ENCODE measurements at regions not wholly inside any gene's neighbourhood (a gene's known extent, or its start where the extent isn't known, plus 50 kb on each side); places are given as distances from the start of the nearest gene placed in this dataset.
"Not testable (repeated sequence)": the region's sequence is repeated elsewhere in the genome, so short reads cannot be mapped to it uniquely, and the experiment has no call there.

DNA sequence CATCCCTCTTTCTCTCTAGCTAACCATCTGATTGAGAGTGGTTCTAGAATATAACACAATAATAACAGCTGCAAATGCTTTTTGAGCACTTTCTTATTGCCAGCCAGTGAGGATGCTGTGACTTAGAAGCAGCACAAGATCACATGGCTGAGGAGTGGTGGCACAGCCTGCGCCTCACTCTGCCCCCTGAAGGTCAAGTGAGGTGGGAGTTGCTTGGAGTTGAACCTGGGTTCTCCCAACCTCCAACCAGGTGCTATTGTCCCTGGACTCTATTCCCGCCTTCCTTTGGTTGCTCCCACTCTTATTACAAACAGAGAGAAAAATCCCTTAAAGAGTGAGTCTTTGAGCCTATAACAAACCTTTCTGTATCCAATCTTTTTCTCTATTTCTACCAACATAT lies 280.3 kb upstream of the PODXL start:
- Histone ChIP-seq H3K4me1 (no peaks in the 10 kb centered on the region), H3K9me3 (no peaks in the 10 kb centered on the region), H3K4me3 (no peak overlapping the region), H3K27me3 (peaks cover 0 to 29% of the 10 kb centered on the region in 2 donors), H3K36me3 (no peaks in the 10 kb centered on the region), H3K27ac (no peak overlapping the region)
- TF ChIP-seq CTCF (IDR thresholded peaks at IDR 0.05), result no peak
- intact Hi-C loops (cut with DNase I; ENCODE audit: low total_unique reads), result no loop called here
- DNase-seq, result no peak

DNA sequence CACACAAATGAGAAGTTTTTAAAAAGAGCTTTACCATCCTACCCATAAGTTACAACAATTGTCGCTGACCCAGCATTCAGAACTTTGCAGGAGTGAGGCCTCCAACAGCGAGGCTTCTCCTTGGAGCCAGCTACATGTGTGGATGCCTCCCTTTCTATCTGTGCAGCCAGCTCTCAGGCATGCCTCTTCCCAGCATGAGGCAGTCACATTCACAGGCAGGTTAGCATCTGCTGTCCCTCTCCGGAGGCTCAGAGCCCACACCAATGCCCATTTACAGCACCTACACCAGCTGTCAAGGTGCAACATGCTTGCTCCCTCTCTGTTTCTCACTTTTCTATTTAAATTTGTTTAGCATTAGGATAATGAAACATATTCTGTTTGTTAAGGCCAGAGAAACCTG lies 278.7 kb upstream of the PODXL start:
- no peak overlapping the region for H3K27ac ChIP-seq
- no peak overlapping the region for H3K4me3 ChIP-seq
- no peaks in the 10 kb centered on the region for H3K9me3 ChIP-seq
- H3K27me3 ChIP-seq, result peaks cover 0 to 39% of the 10 kb centered on the region in 2 donors
- no peak for TF ChIP-seq CTCF (IDR thresholded peaks at IDR 0.05)
- no peaks in the 10 kb centered on the region for H3K4me1 ChIP-seq
- intact Hi-C loops (cut with DNase I; ENCODE audit: low total_unique reads), result no loop called here
- H3K36me3 ChIP-seq, result no peaks in the 10 kb centered on the region
- no peak for DNase-seq

DNA sequence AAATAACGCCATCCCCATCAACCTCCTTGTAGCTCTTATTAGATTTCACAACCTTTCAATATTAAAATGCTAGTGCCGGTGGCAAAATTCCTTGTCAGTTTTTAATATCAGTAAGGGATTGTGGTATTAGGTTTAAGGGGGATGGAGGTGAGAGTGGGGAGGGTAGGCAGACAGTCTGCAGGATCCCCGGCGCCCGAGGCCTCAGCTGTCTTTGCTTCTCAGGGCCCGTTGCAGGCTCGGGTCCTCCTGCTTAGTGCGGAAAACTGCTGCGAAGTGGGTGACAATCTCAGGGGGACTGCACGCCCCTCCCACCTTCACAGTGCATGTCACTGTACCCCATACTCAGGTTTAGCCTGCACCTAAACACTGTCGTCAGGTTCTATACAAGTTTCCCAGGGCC lies 274.3 kb upstream of the PODXL start:
- peaks cover 0 to 49% of the 10 kb centered on the region in 2 donors for H3K27me3 ChIP-seq
- H3K4me1 ChIP-seq, result no peaks in the 10 kb centered on the region
- H3K4me3 ChIP-seq, result no peak overlapping the region
- no peaks in the 10 kb centered on the region for H3K9me3 ChIP-seq
- TF ChIP-seq CTCF (IDR thresholded peaks at IDR 0.05), result no peak
- no peak for DNase-seq
- no peaks in the 10 kb centered on the region for H3K36me3 ChIP-seq
- intact Hi-C loops (cut with DNase I; ENCODE audit: low total_unique reads), result no loop called here
- no peak overlapping the region for H3K27ac ChIP-seq

DNA sequence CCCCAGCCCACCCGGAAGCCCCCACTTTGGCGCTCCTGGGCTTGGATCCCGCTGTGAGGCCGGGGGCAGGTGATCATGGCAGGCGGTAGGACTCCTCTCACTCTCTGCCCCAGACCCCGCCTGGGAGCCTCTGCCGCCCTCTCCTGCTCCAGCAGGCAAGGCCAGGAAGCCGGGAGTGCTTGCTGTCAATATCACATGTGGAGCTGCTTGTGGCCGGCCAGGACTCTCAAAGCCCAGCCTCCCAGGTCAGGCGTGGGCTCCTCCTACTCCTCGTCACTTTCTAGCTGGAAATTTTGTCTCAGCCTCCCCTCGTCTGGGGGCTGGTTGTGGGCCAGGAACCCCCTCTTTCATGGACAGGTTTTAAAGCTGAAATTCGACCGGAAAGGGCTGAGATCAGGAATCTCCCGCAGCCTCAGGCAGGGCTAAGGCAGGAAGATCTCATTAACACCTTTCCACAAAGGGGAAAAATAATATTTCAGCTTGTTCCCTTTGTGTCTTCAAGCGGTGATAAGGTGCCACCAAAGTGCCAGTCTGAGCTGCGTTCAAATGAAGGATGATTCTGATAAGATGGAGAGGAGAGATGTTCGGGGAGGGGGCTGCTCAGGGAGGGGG lies 273.6 kb upstream of the PODXL start:
- no peak for DNase-seq
- intact Hi-C loops (cut with DNase I; ENCODE audit: low total_unique reads), result no loop called here
- Histone ChIP-seq H3K36me3 (no peaks in the 10 kb centered on the region), H3K27ac (no peak overlapping the region), H3K4me1 (no peaks in the 10 kb centered on the region), H3K9me3 (no peaks in the 10 kb centered on the region), H3K27me3 (peaks cover 0 to 46% of the 10 kb centered on the region in 2 donors), H3K4me3 (no peak overlapping the region)
- no peak for TF ChIP-seq CTCF (IDR thresholded peaks at IDR 0.05)

- peaks cover 0 to 31% of the 10 kb centered on the region in 2 donors for H3K27me3 ChIP-seq
- H3K4me3 ChIP-seq, result no peak overlapping the region
- H3K36me3 ChIP-seq, result no peaks in the 10 kb centered on the region
- H3K27ac ChIP-seq, result no peak overlapping the region
- H3K4me1 ChIP-seq, result no peaks in the 10 kb centered on the region
- no peak for DNase-seq
- intact Hi-C loops (cut with DNase I; ENCODE audit: low total_unique reads), result no loop called here
- no peaks in the 10 kb centered on the region for H3K9me3 ChIP-seq
- TF ChIP-seq CTCF (IDR thresholded peaks at IDR 0.05), result no peak
Measured at GRCh38 chr7:131827421-131827820, 271.0 kb upstream of the PODXL start.

DNA sequence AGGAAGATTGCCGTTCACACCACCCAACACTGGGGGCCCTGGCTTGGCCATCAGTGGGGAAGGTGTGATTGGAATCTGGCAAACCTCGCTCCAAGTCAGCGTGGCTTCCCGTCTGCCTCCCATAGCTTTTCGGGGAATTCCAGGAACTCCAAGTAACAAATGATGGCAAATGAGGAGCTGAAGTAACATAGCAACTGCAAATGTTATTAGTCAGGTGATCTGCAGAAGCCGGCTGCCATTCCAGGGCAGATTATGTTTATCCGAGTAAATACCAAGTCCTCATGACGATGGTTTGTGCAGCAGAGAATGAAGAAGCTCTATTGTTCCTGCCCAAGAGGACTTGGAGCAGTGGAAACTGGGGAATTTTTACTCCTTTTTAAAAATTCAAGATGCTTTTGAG lies 270.5 kb upstream of the PODXL start:
- Histone ChIP-seq H3K36me3 (no peaks in the 10 kb centered on the region), H3K4me3 (no peak overlapping the region), H3K27me3 (peaks cover 0 to 27% of the 10 kb centered on the region in 2 donors), H3K9me3 (no peaks in the 10 kb centered on the region), H3K4me1 (no peaks in the 10 kb centered on the region), H3K27ac (no peak overlapping the region)
- intact Hi-C loops (cut with DNase I; ENCODE audit: low total_unique reads), result no loop called here
- no peak for DNase-seq
- no peak for TF ChIP-seq CTCF (IDR thresholded peaks at IDR 0.05)

- H3K36me3 ChIP-seq; H3K27ac ChIP-seq; H3K4me3 ChIP-seq; H3K4me1 ChIP-seq; H3K9me3 ChIP-seq; H3K27me3 ChIP-seq; DNase-seq; intact Hi-C loops (cut with DNase I; ENCODE audit: low total_unique reads): not testable (repeated sequence)
Measured at GRCh38 chr7:131823961-131824440, 267.6 kb upstream of the PODXL start.
